Thyroid gland (tissue), 4 donors: ENCODE measurements at regions not wholly inside any gene's neighbourhood (a gene's known extent, or its start where the extent isn't known, plus 50 kb on each side); places are given as distances from the start of the nearest gene placed in this dataset.

Experiments used
- CTCF ChIP-seq, 6 experiments: fragments of 200-600 bp in 3 of 6; fragments of 450-650 bp in 3 of 6; sonication (generic) in 3 of 6; IDR thresholded peaks; one replicate each; pipeline ENCODE4 v1.5.1; 2016 to 2019; ENCODE audit warnings: antibody characterized with exemption in 6 of 6, mild to moderate bottlenecking in 2 of 6, inconsistent platforms in 1 of 6, moderate library complexity in 1 of 6
- POLR2A ChIP-seq, 2 donors: fragments of 450-650 bp; IDR thresholded peaks; one replicate each; pipeline ENCODE4 v1.6.1; 2017; ENCODE audit warnings: antibody characterized with exemption in 2 of 2, mild to moderate bottlenecking in 2 of 2, moderate library complexity in 1 of 2

GRCh38 chr7:21260939-21261338, 166.9 kb upstream of the SP4 start:
- TF ChIP-seq CTCF (IDR thresholded peaks at IDR 0.05) (no peak), POLR2A (IDR thresholded peaks at IDR 0.05) (no peak)
